ENCODE measurements at regions not wholly inside any gene's neighbourhood (a gene's known extent, or its start where the extent isn't known, plus 50 kb on each side); places are given as distances from the start of the nearest gene placed in this dataset.

GRCh38 chr4:38565271-38566199 lies 98.5 kb upstream of the KLF3 start:
- in situ Hi-C loops (cut with MboI; ENCODE audit: low pct_ligation_motif_present in 1 of 4, low pct_unique_long_range_greater_than_20kb in 1 of 4, low sequenced_read_pairs in 3 of 4) (no loop called here), intact Hi-C loops (cut with DNase I; ENCODE audit: low total_unique reads) (no loop called here)
- no peak for TF ChIP-seq CTCF (IDR thresholded peaks at IDR 0.05)
- TF ChIP-seq POLR2A (IDR thresholded peaks at IDR 0.05), result no peak
- TF ChIP-seq EP300 (IDR thresholded peaks at IDR 0.05; ENCODE audit: low read depth), result no peak
- no peak for TF ChIP-seq POLR2AphosphoS5 (IDR thresholded peaks at IDR 0.05)
- Histone ChIP-seq H3K36me3 (no peaks in the 10 kb centered on the region), H3K4me3 (no peak overlapping the region), H3K27ac (peak overlapping the region in 2 of 4 donors; percentile 33 to 52), H3K4me1 (peaks cover 5 to 31% (median 18%) of the 10 kb centered on the region in 4 donors), H3K9me3 (no peaks in the 10 kb centered on the region), H3K27me3 (no peaks in the 10 kb centered on the region)
- 63 to 68% methylated on average over 10 to 12 of the region's 12 CpGs for WGBS, 2 donors (ENCODE audit: low coverage in 1 of 2)
- peak; percentile 25 for DNase-seq

- H3K27ac ChIP-seq, result no peak overlapping the region
- TF ChIP-seq CTCF (IDR thresholded peaks at IDR 0.05) (no peak), POLR2AphosphoS5 (IDR thresholded peaks at IDR 0.05) (no peak), POLR2A (IDR thresholded peaks at IDR 0.05) (no peak), EP300 (IDR thresholded peaks at IDR 0.05; ENCODE audit: low read depth) (no peak)
- H3K9me3 ChIP-seq, result no peaks in the 10 kb centered on the region
- in situ Hi-C loops (cut with MboI; ENCODE audit: low pct_ligation_motif_present in 1 of 4, low pct_unique_long_range_greater_than_20kb in 1 of 4, low sequenced_read_pairs in 3 of 4) (no loop called here), intact Hi-C loops (cut with DNase I; ENCODE audit: low total_unique reads) (no loop called here)
- WGBS, 2 donors (ENCODE audit: low coverage in 1 of 2), result 80 to 87% methylated on average over 4 of the region's 4 CpGs
- no peak for DNase-seq
- peaks cover 5 to 43% (median 29%) of the 10 kb centered on the region in 4 donors for H3K4me1 ChIP-seq
- no peak overlapping the region for H3K4me3 ChIP-seq
- H3K36me3 ChIP-seq, result no peaks in the 10 kb centered on the region
- no peaks in the 10 kb centered on the region for H3K27me3 ChIP-seq
These were observed 97.1 kb upstream of the KLF3 start for GRCh38 chr4:38566806-38567398.

GRCh38 chr4:38567457-38567856 lies 96.5 kb upstream of the KLF3 start:
- no peak for DNase-seq
- Histone ChIP-seq H3K27ac (no peak overlapping the region), H3K4me1 (peaks cover under 1 to 43% (median 32%) of the 10 kb centered on the region in 4 donors), H3K36me3 (no peaks in the 10 kb centered on the region), H3K27me3 (no peaks in the 10 kb centered on the region), H3K9me3 (no peaks in the 10 kb centered on the region), H3K4me3 (no peak overlapping the region)
- TF ChIP-seq EP300 (IDR thresholded peaks at IDR 0.05; ENCODE audit: low read depth), result no peak
- TF ChIP-seq POLR2AphosphoS5 (IDR thresholded peaks at IDR 0.05), result no peak
- TF ChIP-seq CTCF (IDR thresholded peaks at IDR 0.05), result no peak
- no peak for TF ChIP-seq POLR2A (IDR thresholded peaks at IDR 0.05)
- intact Hi-C loops (cut with DNase I; ENCODE audit: low total_unique reads), result no loop called here
- WGBS, 2 donors (ENCODE audit: low coverage in 1 of 2), result 86 to 88% methylated on average over 5 of the region's 5 CpGs
- in situ Hi-C loops (cut with MboI; ENCODE audit: low pct_ligation_motif_present in 1 of 4, low pct_unique_long_range_greater_than_20kb in 1 of 4, low sequenced_read_pairs in 3 of 4), result no loop called here

GRCh38 chr4:38568768-38569167 lies 95.2 kb upstream of the KLF3 start:
- in situ Hi-C loops (cut with MboI; ENCODE audit: low pct_ligation_motif_present in 1 of 4, low pct_unique_long_range_greater_than_20kb in 1 of 4, low sequenced_read_pairs in 3 of 4), result no loop called here

More at GRCh38 chr4:38568768-38569167, 95.2 kb upstream of the KLF3 start:
- intact Hi-C loops (cut with DNase I; ENCODE audit: low total_unique reads), result no loop called here
- peaks cover 0 to 43% (median 33%) of the 10 kb centered on the region in 4 donors for H3K4me1 ChIP-seq
- DNase-seq, result no peak
- H3K27me3 ChIP-seq, result no peaks in the 10 kb centered on the region
- H3K9me3 ChIP-seq, result no peaks in the 10 kb centered on the region
- TF ChIP-seq EP300 (IDR thresholded peaks at IDR 0.05; ENCODE audit: low read depth) (no peak), POLR2AphosphoS5 (IDR thresholded peaks at IDR 0.05) (no peak), POLR2A (IDR thresholded peaks at IDR 0.05) (no peak), CTCF (IDR thresholded peaks at IDR 0.05) (no peak)
- no peaks in the 10 kb centered on the region for H3K36me3 ChIP-seq
- no peak overlapping the region for H3K27ac ChIP-seq
- 94 to 97% methylated on average over 3 of the region's 3 CpGs for WGBS, 2 donors (ENCODE audit: low coverage in 1 of 2)
- H3K4me3 ChIP-seq, result no peak overlapping the region
